Calu3 (cell line): ENCODE measurements at regions not wholly inside any gene's neighbourhood (a gene's known extent, or its start where the extent isn't known, plus 50 kb on each side); places are given as distances from the start of the nearest gene placed in this dataset.

Experiments used
- BruUV-seq: library from RNA; stranded (reverse); fragments of 400-500 nt; replicated peaks from 2 replicates; lab custom pipeline; 2021; lab: Mats Ljungman, UMichigan
- CTCF ChIA-PET: fragments of 300-600 bp; sonication (Branson Sonifier 250); formaldehyde crosslinking; loops from one replicate; lab custom pipeline; 2022; ENCODE audit warnings: antibody characterized with exemption; lab: Charles Lee
- DNase-seq: peaks from one replicate; pipeline ENCODE4 v3.0.0; 2022
- H3K27ac Mint-ChIP-seq: one replicate; pipeline ENCODE4 v1.8.0; 2022; ENCODE audit warnings: mixed read lengths; ENCODE audit not compliant: unreplicated experiment
- H3K27me3 Mint-ChIP-seq: one replicate; pipeline ENCODE4 v1.8.0; 2022; ENCODE audit warnings: mixed read lengths; ENCODE audit not compliant: unreplicated experiment
- H3K36me3 Mint-ChIP-seq: one replicate; pipeline ENCODE4 v1.8.0; 2022; ENCODE audit warnings: mild to moderate bottlenecking, moderate library complexity, mixed read lengths; ENCODE audit not compliant: insufficient read depth, unreplicated experiment
- H3K4me1 Mint-ChIP-seq: one replicate; pipeline ENCODE4 v1.8.0; 2022; ENCODE audit warnings: mild to moderate bottlenecking, low read depth, mixed read lengths; ENCODE audit not compliant: unreplicated experiment
- H3K4me3 Mint-ChIP-seq: one replicate; pipeline ENCODE4 v1.8.0; 2022; ENCODE audit warnings: mild to moderate bottlenecking, low read depth, moderate library complexity, mixed read lengths; ENCODE audit not compliant: unreplicated experiment
- H3K9me3 Mint-ChIP-seq: one replicate; pipeline ENCODE4 v1.8.0; 2022; ENCODE audit warnings: low read depth, mixed read lengths; ENCODE audit not compliant: unreplicated experiment
- intact Hi-C: fragments of 100-400 bp; cut with micrococcal nuclease; formaldehyde crosslinking; loops from one replicate; pipeline ENCODE4 v1.10.0; 2022; ENCODE audit not compliant: unreplicated experiment
- TF ChIP-seq, protein P1 (sequence below): fragments of 200-600 bp; IDR thresholded peaks from one replicate; pipeline ENCODE4 v1.8.0; 2022; ENCODE audit warnings: antibody characterized with exemption; ENCODE audit not compliant: unreplicated experiment

DNA sequence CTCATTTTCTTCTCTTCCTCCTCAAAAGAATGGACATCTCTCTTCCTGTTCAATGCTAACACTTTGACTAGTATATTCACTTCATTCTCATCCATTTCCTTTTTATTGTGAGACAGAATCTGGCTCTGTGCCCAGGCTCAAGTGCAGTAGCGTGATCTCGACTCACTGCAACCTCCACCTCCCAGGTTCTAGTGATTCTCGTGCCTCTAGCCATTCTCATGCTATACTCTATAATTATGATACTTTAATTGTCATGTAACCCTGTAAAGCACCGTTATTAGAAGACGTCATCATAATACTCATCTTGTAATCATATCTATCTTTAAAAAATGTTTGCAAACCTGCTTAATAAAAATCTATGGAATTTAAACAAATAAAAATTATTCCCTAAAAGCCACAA, 107.0 kb downstream of the SHOX2 start:
- H3K36me3 Mint-ChIP-seq = no peaks in the 10 kb centered on the region
- H3K27me3 Mint-ChIP-seq = no peaks in the 10 kb centered on the region
- DNase-seq = peak; percentile 15
- BruUV-seq = no TSS peak
- CTCF ChIA-PET = no interaction called here
- no peak overlapping the region for H3K27ac Mint-ChIP-seq
- intact Hi-C loops = loop anchor here (10.0 kb wide), 1 partner anchor 536 kb away; no protein-coding TSS in a partner anchor
- TF ChIP-seq, protein P1, sequence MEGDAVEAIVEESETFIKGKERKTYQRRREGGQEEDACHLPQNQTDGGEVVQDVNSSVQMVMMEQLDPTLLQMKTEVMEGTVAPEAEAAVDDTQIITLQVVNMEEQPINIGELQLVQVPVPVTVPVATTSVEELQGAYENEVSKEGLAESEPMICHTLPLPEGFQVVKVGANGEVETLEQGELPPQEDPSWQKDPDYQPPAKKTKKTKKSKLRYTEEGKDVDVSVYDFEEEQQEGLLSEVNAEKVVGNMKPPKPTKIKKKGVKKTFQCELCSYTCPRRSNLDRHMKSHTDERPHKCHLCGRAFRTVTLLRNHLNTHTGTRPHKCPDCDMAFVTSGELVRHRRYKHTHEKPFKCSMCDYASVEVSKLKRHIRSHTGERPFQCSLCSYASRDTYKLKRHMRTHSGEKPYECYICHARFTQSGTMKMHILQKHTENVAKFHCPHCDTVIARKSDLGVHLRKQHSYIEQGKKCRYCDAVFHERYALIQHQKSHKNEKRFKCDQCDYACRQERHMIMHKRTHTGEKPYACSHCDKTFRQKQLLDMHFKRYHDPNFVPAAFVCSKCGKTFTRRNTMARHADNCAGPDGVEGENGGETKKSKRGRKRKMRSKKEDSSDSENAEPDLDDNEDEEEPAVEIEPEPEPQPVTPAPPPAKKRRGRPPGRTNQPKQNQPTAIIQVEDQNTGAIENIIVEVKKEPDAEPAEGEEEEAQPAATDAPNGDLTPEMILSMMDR = no peak
- peaks cover 8% of the 10 kb centered on the region for H3K9me3 Mint-ChIP-seq
- no peak overlapping the region for H3K4me3 Mint-ChIP-seq
- no peaks in the 10 kb centered on the region for H3K4me1 Mint-ChIP-seq

DNA sequence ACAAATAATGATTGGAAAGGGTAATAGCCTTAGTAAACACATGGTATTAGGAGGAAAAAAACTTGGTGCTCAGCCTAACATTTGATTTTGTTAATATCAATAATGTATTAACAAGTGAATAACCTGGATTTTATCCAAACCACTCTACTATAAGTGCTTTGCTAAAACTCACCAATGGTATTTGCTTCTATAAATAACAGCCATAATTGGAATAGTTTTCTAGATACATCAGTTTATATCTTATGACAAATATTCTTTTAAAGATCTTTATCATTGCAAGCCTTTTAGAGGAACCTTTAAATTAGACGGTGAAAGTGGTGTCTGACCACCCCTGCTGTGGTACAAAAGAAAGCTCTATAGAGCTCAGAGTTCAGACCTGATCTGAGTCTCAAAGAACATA, 123.9 kb downstream of the SHOX2 start:
- intact Hi-C loops = no loop called here
- H3K4me1 Mint-ChIP-seq = no peaks in the 10 kb centered on the region
- no peak overlapping the region for H3K4me3 Mint-ChIP-seq
- no peaks in the 10 kb centered on the region for H3K27me3 Mint-ChIP-seq
- TF ChIP-seq, protein P1 = no peak
- no peaks in the 10 kb centered on the region for H3K36me3 Mint-ChIP-seq
- H3K9me3 Mint-ChIP-seq = no peaks in the 10 kb centered on the region
- no peak overlapping the region for H3K27ac Mint-ChIP-seq
- DNase-seq = no peak
- BruUV-seq = no TSS peak
- CTCF ChIA-PET = no interaction called here

DNA sequence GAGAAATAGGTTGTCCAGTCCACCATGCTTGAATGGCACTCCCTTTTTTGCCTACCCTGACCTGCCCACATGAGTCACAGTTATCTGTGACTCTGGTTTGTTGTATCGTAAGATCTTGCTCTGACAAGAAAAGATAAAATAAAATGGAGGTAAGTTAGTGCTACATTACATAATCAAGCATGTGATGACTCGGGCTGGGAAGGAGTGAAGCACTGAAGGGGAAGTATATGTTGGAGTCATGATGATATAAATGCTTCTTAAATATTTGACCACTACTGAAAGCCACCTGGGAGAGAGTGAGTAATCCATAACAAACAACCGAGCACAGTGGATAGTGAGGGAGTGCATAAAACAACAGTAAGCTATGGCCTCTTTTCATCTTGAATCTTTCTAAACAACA, 124.4 kb downstream of the SHOX2 start:
- DNase-seq = no peak
- Mint-ChIP-seq H3K4me3 (no peak overlapping the region), H3K27ac (no peak overlapping the region), H3K27me3 (no peaks in the 10 kb centered on the region), H3K36me3 (no peaks in the 10 kb centered on the region), H3K4me1 (no peaks in the 10 kb centered on the region), H3K9me3 (no peaks in the 10 kb centered on the region)
- intact Hi-C loops = no loop called here
- CTCF ChIA-PET = no interaction called here
- no TSS peak for BruUV-seq
- TF ChIP-seq, protein P1 = no peak

DNA sequence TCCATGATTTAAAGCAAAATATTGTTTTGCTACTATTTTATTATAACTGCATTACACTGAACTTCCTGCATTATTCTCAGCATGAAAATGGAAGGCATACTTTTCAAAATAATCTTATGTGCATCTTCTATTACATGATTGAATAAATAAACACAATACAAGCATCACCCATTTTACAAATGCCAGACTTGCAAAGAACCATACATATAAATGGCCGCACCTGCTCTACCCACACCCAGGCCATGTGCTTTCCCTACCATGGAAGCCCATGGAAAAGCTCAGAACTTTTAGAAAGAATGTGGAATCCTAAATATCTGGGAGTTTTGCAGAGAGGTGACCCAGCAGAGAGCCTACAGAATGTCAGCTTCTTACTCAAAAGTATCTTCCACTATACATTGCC, 127.2 kb downstream of the SHOX2 start:
- no peaks in the 10 kb centered on the region for H3K27me3 Mint-ChIP-seq
- H3K36me3 Mint-ChIP-seq = no peaks in the 10 kb centered on the region
- no peaks in the 10 kb centered on the region for H3K4me1 Mint-ChIP-seq
- TF ChIP-seq, protein P1 = no peak
- no peak overlapping the region for H3K4me3 Mint-ChIP-seq
- CTCF ChIA-PET = interaction anchor here (0.5 kb wide), 1 partner anchor 763 kb away, joined by 3 read pairs; no protein-coding TSS in a partner anchor
- no TSS peak for BruUV-seq
- intact Hi-C loops = loop anchor here (10.0 kb wide), 2 partner anchors 64 to 444 kb away; no protein-coding TSS in a partner anchor
- DNase-seq = no peak
- H3K9me3 Mint-ChIP-seq = no peaks in the 10 kb centered on the region
- no peak overlapping the region for H3K27ac Mint-ChIP-seq
